Testis (tissue), 2 donors: ENCODE measurements at regions not wholly inside any gene's neighbourhood (a gene's known extent, or its start where the extent isn't known, plus 50 kb on each side); places are given as distances from the start of the nearest gene placed in this dataset.

ENCODE experiments used
- POLR2A ChIP-seq: fragments of 450-650 bp; IDR thresholded peaks from one replicate; pipeline ENCODE4 v1.6.1; 2017; ENCODE audit warnings: antibody characterized with exemption, mild to moderate bottlenecking, moderate library complexity
- TF ChIP-seq, protein P1 (sequence below), 3 experiments: fragments of 450-650 bp in 2 of 3; fragments of 200-600 bp in 1 of 3; sonication (generic) in 1 of 3; IDR thresholded peaks; one replicate each; pipeline ENCODE4 v1.5.1; 2016 to 2019; ENCODE audit warnings: antibody characterized with exemption in 3 of 3, mild to moderate bottlenecking in 2 of 3, moderate library complexity in 1 of 3

DNA sequence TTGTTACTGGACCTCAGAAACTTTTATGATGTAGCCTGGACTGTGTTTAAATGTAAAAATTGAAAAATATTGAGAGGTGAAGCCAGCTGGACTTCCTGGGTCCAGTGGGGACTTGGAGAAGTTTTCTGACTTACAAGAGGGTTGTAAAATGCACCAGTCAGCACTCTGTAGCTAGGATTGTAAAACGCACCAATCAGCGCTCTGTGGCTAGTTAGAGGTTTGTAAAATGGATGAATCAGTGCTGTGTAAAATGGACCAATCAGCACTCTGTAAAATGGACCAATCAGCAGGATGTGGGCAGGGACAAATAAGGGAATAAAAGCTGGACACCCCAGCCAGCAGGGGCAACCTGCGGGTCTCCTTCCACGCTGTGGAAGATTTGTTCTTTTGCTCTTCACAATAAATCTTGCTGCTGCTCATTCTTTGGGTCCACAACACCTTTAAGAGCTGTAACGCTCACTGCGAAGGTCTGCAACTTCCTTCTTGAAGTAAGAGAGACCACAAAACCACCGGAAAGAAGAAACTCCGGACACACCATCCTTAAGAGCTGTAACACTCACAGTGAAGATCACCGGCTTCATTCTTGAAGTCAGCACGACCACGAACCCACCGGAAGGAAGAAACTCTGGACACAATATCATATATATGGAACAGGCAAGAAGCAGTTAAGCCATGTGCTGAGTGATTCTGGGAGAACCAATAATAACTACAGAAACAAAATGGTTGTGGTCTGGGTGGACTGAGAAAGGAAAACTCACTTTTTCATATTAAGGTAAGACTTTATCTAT is 201.3 kb downstream of the GABRG2 start:
- TF ChIP-seq, protein P1, sequence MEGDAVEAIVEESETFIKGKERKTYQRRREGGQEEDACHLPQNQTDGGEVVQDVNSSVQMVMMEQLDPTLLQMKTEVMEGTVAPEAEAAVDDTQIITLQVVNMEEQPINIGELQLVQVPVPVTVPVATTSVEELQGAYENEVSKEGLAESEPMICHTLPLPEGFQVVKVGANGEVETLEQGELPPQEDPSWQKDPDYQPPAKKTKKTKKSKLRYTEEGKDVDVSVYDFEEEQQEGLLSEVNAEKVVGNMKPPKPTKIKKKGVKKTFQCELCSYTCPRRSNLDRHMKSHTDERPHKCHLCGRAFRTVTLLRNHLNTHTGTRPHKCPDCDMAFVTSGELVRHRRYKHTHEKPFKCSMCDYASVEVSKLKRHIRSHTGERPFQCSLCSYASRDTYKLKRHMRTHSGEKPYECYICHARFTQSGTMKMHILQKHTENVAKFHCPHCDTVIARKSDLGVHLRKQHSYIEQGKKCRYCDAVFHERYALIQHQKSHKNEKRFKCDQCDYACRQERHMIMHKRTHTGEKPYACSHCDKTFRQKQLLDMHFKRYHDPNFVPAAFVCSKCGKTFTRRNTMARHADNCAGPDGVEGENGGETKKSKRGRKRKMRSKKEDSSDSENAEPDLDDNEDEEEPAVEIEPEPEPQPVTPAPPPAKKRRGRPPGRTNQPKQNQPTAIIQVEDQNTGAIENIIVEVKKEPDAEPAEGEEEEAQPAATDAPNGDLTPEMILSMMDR (IDR thresholded peaks at IDR 0.05) = no peak
- no peak for TF ChIP-seq POLR2A
